AG04450 (cell line): ENCODE measurements at regions not wholly inside any gene's neighbourhood (a gene's known extent, or its start where the extent isn't known, plus 50 kb on each side); places are given as distances from the start of the nearest gene placed in this dataset.

Experiments used
- CTCF ChIA-PET: fragments of 300-600, 350-600 bp; formaldehyde crosslinking; extraction: SDS; loops from one replicate; lab custom pipeline; 2022; ENCODE audit warnings: antibody characterized with exemption, inconsistent platforms; lab: Charles Lee
- POLR2A ChIA-PET: fragments of 350-600 bp; formaldehyde crosslinking; extraction: SDS; loops from one replicate; lab custom pipeline; 2021; ENCODE audit warnings: antibody characterized with exemption, inconsistent platforms; lab: Yijun Ruan, JAX
- DNase-seq: peaks from one replicate; pipeline ENCODE4 v3.0.0-alpha.2; 2011; ENCODE audit warnings: low read depth, low spot score
- H3K27ac ChIP-seq: one replicate; pipeline ENCODE4 v1.5.1; 2012; ENCODE audit warnings: low read depth, low read length, control low read depth
- H3K27me3 ChIP-seq: one replicate; pipeline ENCODE4 v1.6.0; 2012; ENCODE audit warnings: low read length; ENCODE audit not compliant: control insufficient read depth, insufficient read depth
- H3K4me3 ChIP-seq: 2 replicates; pipeline ENCODE4 v1.5.1; 2011; ENCODE audit warnings: mild to moderate bottlenecking, low read depth, low read length, control low read depth
- H3K9me3 ChIP-seq: 2 replicates; pipeline ENCODE4 v1.5.1; 2012; ENCODE audit warnings: low read length; ENCODE audit not compliant: control insufficient read depth, insufficient read depth
- TF ChIP-seq, protein P1 (sequence below): IDR thresholded peaks from 2 replicates; pipeline ENCODE4 v1.5.1; 2011; ENCODE audit warnings: low read depth, low read length, control low read depth, inconsistent platforms

DNA sequence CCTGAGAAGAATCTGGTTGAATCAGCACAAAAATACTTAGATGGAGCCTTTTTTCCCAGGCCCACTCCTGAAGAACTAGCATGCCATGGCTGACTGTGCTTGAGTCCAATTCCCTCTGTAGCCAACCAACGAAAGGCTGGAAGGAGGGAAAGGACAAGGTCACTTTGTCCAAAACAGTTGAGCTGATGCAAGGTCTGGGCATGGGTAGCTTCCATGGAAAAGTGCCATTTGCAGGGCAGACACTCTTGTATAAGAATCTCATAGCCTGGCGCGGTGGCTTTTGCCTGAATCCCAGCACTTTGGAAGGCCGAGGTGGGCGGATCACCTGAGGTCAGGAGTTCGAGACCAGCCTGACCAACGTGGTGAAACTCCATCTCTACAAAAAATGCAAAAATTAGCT is 125.0 kb upstream of the LGSN start:
- Histone ChIP-seq H3K9me3 (peaks cover 15% of the 10 kb centered on the region), H3K27me3 (no peaks in the 10 kb centered on the region), H3K4me3 (no peak overlapping the region), H3K27ac (no peak overlapping the region)
- DNase-seq = no peak
- TF ChIP-seq, protein P1, sequence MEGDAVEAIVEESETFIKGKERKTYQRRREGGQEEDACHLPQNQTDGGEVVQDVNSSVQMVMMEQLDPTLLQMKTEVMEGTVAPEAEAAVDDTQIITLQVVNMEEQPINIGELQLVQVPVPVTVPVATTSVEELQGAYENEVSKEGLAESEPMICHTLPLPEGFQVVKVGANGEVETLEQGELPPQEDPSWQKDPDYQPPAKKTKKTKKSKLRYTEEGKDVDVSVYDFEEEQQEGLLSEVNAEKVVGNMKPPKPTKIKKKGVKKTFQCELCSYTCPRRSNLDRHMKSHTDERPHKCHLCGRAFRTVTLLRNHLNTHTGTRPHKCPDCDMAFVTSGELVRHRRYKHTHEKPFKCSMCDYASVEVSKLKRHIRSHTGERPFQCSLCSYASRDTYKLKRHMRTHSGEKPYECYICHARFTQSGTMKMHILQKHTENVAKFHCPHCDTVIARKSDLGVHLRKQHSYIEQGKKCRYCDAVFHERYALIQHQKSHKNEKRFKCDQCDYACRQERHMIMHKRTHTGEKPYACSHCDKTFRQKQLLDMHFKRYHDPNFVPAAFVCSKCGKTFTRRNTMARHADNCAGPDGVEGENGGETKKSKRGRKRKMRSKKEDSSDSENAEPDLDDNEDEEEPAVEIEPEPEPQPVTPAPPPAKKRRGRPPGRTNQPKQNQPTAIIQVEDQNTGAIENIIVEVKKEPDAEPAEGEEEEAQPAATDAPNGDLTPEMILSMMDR = no peak
- POLR2A ChIA-PET = no interaction called here
- CTCF ChIA-PET = interaction anchor here (0.8 kb wide), 1 partner anchor 358 kb away, joined by 3 read pairs; no protein-coding TSS in a partner anchor

DNA sequence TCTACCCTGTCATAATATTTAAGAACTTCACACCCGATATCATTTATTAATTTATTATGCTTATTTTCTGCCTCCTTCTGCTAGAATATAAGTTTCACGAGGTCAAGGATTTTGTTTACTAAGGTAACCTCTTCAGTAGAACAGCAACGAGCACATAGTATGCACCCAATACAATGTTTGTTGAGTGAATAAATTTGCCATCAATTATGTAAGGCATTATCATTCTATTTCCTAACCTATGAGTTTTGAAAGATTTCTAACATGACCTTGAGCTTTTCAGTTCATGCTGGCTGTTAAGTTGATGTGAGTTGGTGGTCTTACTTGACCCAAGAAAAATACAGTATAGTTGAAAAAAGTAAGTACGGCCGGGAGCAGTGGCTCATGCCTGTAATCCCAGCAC is 125.9 kb upstream of the LOC128125822 start:
- CTCF ChIA-PET = no interaction called here

DNA sequence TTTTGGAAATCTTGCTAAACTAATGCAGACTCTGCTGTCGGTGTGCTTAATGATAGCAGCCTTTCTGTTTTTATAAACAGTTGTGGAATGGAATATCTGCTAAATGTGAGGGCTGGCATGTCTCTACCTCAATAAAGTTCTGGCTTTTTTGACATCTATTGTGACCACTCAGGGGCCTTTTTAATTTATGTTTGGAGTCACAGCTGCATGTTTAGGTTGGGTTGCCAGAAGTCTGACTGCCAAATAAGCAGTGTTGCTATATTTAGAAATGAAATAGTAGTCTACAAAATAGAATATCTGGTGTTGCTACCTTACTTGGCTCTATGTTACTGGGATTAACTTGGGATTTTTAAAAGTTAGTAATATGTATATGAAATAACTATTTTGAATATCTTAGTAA is 125.1 kb upstream of the LOC128125822 start:
- H3K4me3 ChIP-seq = no peak overlapping the region
- H3K27me3 ChIP-seq = no peaks in the 10 kb centered on the region
- no peak overlapping the region for H3K27ac ChIP-seq
- CTCF ChIA-PET = no interaction called here
- POLR2A ChIA-PET = no interaction called here
- TF ChIP-seq, protein P1 = no peak
- no peak for DNase-seq
- peaks cover 7% of the 10 kb centered on the region; the same call in 1 of the 2 replicates for H3K9me3 ChIP-seq

More for the DNA sequence above, 125.9 kb upstream of the LOC128125822 start:
- Histone ChIP-seq H3K4me3 (no peak overlapping the region), H3K27ac (no peak overlapping the region), H3K27me3 (no peaks in the 10 kb centered on the region), H3K9me3 (peaks cover 10% of the 10 kb centered on the region; the same call in 1 of the 2 replicates)
- POLR2A ChIA-PET = no interaction called here
- DNase-seq = no peak
- TF ChIP-seq, protein P1 = no peak

DNA sequence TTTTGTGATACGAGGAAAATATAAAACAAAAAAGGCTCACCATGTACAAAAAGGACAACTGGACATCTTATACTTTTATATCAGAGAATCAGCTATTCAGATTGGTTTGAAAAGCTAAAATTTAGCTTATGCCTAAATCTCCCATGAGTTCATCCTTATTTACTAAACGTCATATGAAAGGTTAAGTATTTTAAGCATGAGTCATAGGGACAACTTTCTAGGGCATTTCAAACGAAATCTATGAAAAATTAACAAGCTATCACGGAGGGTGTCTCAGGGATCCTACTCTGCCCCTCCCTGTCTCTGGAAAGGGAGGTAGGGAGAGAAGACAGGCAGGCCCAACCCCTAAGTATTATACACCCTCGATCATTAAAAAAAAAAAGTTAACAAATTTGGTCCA is 124.1 kb upstream of the LOC128125822 start:
- H3K9me3 ChIP-seq = peaks cover 1% of the 10 kb centered on the region; the same call in 1 of the 2 replicates
- no peak overlapping the region for H3K4me3 ChIP-seq
- H3K27ac ChIP-seq = no peak overlapping the region
- ChIA-PET CTCF (interaction anchor here (0.6 kb wide), 1 partner anchor 95 kb away, joined by 3 read pairs; no protein-coding TSS in a partner anchor), POLR2A (no interaction called here)
- no peak for DNase-seq
- TF ChIP-seq, protein P1 = no peak
- H3K27me3 ChIP-seq = no peaks in the 10 kb centered on the region

DNA sequence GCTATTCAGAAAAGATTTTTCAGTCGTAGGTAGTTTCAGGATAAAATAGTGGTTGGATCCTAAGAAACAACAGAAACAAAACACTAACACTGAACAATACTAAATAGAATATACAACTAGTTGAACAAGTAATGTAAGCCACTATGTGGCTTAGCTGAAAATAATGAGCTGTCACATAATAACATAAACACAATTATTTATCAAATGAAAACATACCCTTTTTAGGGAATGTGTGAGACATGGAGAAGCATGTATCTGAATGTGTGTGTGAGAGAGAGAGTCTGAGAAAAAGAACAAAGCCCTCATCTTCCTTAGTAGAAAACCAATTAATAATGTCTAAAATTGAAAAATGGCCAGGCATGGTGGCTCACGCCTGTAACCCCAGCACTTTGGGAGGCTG is 122.6 kb upstream of the LOC128125822 start:
- Histone ChIP-seq H3K4me3 (no peak overlapping the region), H3K27ac (no peak overlapping the region), H3K27me3 (no peaks in the 10 kb centered on the region), H3K9me3 (no peaks in the 10 kb centered on the region)
- ChIA-PET POLR2A (interaction anchor here (0.7 kb wide), 1 partner anchor 22 kb away, joined by 5 read pairs; no protein-coding TSS in a partner anchor), CTCF (no interaction called here)
- TF ChIP-seq, protein P1 = no peak
- no peak for DNase-seq
